ENCODE measurements at regions not wholly inside any gene's neighbourhood (a gene's known extent, or its start where the extent isn't known, plus 50 kb on each side); places are given as distances from the start of the nearest gene placed in this dataset.

DNA sequence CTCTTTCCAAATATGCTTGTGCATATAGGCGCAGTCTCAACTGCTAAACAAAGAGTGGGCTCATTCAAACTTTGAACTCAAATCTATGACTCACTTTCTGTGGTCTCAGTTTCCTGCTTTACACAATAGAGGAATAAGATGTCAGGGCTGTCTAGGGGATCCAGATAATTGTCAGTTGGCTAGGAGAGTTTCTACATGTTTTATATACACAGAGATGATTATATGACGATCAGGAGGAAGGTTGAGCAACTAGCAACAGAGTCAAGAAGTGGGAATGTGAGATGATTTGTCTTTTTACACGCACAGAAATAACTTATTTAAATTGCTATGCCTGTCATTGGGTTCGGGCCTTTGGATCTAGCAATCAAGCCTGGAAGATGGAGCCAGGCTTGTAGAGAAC is 299.4 kb upstream of the LYPLAL1 start:
- TF ChIP-seq, protein P1, sequence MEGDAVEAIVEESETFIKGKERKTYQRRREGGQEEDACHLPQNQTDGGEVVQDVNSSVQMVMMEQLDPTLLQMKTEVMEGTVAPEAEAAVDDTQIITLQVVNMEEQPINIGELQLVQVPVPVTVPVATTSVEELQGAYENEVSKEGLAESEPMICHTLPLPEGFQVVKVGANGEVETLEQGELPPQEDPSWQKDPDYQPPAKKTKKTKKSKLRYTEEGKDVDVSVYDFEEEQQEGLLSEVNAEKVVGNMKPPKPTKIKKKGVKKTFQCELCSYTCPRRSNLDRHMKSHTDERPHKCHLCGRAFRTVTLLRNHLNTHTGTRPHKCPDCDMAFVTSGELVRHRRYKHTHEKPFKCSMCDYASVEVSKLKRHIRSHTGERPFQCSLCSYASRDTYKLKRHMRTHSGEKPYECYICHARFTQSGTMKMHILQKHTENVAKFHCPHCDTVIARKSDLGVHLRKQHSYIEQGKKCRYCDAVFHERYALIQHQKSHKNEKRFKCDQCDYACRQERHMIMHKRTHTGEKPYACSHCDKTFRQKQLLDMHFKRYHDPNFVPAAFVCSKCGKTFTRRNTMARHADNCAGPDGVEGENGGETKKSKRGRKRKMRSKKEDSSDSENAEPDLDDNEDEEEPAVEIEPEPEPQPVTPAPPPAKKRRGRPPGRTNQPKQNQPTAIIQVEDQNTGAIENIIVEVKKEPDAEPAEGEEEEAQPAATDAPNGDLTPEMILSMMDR (IDR thresholded peaks at IDR 0.05; ENCODE audit: insufficient read depth, low read length, severe bottlenecking): no peak
- no peaks in the 10 kb centered on the region for H3K27me3 ChIP-seq (ENCODE audit: control insufficient read depth, insufficient read depth, low read length)
- H3K4me3 ChIP-seq (ENCODE audit: low read depth, low read length): no peak overlapping the region
- FAIRE-seq (no peak), DNase-seq (ENCODE audit: low read depth) (peak; percentile 97)
- H3K36me3 ChIP-seq (ENCODE audit: control insufficient read depth, insufficient read depth, low read length): no peaks in the 10 kb centered on the region

DNA sequence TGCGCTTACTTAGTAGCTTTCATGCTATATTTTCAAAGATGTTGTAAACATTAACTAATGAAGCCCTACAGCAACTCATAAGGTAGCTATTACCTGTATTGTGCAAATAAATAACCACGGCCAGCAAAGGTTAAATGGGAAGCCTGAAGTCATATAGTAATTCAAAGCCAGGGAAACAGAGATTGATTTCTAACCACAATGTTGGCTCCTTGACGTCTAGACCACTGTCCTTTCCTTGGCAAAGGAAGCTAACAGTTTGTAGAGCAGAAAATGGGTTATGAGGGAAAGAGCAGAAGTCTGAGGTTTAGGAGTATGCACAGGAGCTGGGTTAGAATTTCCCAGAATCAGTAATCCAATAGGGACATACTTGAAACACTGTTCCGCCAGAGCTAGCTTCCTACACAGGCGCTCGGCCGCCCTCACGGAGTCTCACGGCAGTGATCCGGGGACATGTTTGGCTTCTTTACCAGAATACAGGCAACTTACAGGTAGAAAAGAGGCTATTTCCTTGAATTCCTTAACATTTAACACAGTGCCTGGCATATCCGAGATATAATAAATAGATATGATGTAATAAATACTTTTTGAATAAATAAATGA is 298.8 kb upstream of the LYPLAL1 start:
- TF ChIP-seq, protein P1 (IDR thresholded peaks at IDR 0.05; ENCODE audit: insufficient read depth, low read length, severe bottlenecking): no peak
- no peaks in the 10 kb centered on the region for H3K27me3 ChIP-seq (ENCODE audit: control insufficient read depth, insufficient read depth, low read length)
- DNase-seq (ENCODE audit: low read depth): no peak
- H3K4me3 ChIP-seq (ENCODE audit: low read depth, low read length): no peak overlapping the region
- no peak for FAIRE-seq
- H3K36me3 ChIP-seq (ENCODE audit: control insufficient read depth, insufficient read depth, low read length): no peaks in the 10 kb centered on the region

DNA sequence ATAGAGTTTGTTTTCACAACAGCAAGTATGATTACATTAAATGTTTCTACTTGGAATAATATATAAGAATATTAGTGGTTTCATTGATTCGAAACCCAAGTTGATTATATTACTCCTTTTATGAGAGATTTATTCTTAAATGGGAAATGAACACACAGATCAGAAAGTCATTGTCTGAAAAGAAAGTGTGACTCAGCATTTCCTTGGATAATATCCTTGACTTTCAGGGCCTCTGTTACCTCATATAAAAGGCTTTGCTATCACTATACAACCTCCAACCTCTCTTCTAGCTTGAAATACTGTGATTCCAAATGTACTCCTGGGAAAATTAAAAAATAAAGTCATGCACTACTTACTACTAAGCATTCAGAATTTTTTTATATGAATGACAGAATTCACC is 295.3 kb upstream of the LYPLAL1 start:
- Histone ChIP-seq H3K36me3 (ENCODE audit: control insufficient read depth, insufficient read depth, low read length) (no peaks in the 10 kb centered on the region), H3K4me3 (ENCODE audit: low read depth, low read length) (no peak overlapping the region), H3K27me3 (ENCODE audit: control insufficient read depth, insufficient read depth, low read length) (no peaks in the 10 kb centered on the region)
- DNase-seq (ENCODE audit: low read depth) (peak; percentile 64), FAIRE-seq (no peak)
- TF ChIP-seq, protein P1 (IDR thresholded peaks at IDR 0.05; ENCODE audit: insufficient read depth, low read length, severe bottlenecking): no peak

DNA sequence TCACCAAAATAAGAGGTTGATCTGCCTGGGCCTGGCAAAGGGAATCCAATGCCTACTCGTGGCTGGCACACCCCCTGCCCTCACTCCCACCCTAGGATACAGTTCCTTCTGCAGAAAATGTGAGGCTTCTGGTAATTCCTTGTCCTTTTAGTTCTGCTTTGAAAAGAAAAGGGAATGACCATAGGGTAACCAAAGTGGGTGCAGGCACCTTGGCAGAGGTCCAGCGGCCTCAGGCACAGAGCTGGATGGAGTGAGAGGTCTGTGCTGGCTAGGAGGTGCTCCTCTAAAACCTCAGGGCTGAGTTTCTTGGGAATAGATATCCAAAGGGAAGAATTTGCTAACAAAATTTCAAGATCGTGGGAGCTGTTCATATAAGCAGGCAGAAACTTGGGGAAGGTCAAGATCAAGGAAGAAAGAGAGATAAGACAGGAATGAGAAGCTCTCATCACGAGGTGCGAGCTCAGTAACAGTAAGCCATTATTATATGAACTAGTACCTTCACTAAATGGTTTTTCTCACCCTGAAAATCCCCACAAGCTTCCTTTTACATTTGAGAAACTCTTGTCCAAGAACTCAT is 293.1 kb upstream of the LYPLAL1 start:
- FAIRE-seq (no peak), DNase-seq (ENCODE audit: low read depth) (no peak)
- TF ChIP-seq, protein P1 (IDR thresholded peaks at IDR 0.05; ENCODE audit: insufficient read depth, low read length, severe bottlenecking): no peak
- H3K27me3 ChIP-seq (ENCODE audit: control insufficient read depth, insufficient read depth, low read length): no peaks in the 10 kb centered on the region
- no peaks in the 10 kb centered on the region for H3K36me3 ChIP-seq (ENCODE audit: control insufficient read depth, insufficient read depth, low read length)
- H3K4me3 ChIP-seq (ENCODE audit: low read depth, low read length): no peak overlapping the region

DNA sequence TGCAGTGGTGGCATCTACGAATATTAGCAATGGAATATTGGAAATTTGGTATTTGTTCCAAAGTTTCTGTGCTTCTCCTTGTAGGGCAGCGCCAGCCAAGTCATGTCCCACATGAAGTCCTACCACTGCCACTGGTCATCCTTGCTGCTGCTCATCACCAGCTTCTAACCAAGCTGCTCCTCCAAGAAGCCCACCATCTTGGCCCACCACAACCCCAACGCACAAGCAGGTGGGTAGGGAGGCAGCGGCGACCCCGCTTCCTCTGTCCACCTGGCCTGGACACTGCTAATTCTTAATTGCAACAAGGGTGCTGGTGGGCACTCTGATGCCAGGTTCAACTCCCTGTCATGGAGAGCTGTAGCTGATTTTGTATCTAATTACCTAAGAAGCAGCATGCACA is 291.2 kb upstream of the LYPLAL1 start:
- FAIRE-seq (no peak), DNase-seq (ENCODE audit: low read depth) (no peak)
- Histone ChIP-seq H3K27me3 (ENCODE audit: control insufficient read depth, insufficient read depth, low read length) (no peaks in the 10 kb centered on the region), H3K4me3 (ENCODE audit: low read depth, low read length) (no peak overlapping the region), H3K36me3 (ENCODE audit: control insufficient read depth, insufficient read depth, low read length) (no peaks in the 10 kb centered on the region)
- TF ChIP-seq, protein P1 (IDR thresholded peaks at IDR 0.05; ENCODE audit: insufficient read depth, low read length, severe bottlenecking): no peak

All from bronchial epithelial cell (primary cell).